IMR-90 (cell line): ENCODE measurements at regions not wholly inside any gene's neighbourhood (a gene's known extent, or its start where the extent isn't known, plus 50 kb on each side); places are given as distances from the start of the nearest gene placed in this dataset.

ENCODE experiments used
- ATAC-seq: fragments of 200-7000 bp; cut with Tn5 transposase; 2 replicates; pipeline ENCODE4 v1.9.1; 2020; ENCODE audit warnings: low read depth, mild to moderate bottlenecking, moderate library complexity
- BruUV-seq: library from RNA; stranded (reverse); fragments of 400-500 nt; replicated peaks from 2 replicates; lab custom pipeline; 2021; lab: Mats Ljungman, UMichigan
- CTCF ChIA-PET: fragments of 300-600 bp; formaldehyde crosslinking; extraction: SDS; loops from one replicate; lab custom pipeline; 2021; ENCODE audit warnings: antibody characterized with exemption; lab: Yijun Ruan, JAX
- POLR2A ChIA-PET: fragments of 300-600 bp; sonication (Branson Sonifier 250); formaldehyde crosslinking; loops from one replicate; lab custom pipeline; 2022; ENCODE audit warnings: antibody characterized with exemption; ENCODE audit not compliant: unreplicated experiment; lab: Charles Lee
- DNase-seq: peaks from one replicate; pipeline ENCODE4 v3.0.0; 2013
- H2AFZ ChIP-seq: replicated peaks from 2 replicates; pipeline ENCODE3; 2013; ENCODE audit warnings: low read length, mild to moderate bottlenecking; ENCODE audit not compliant: poor library complexity
- H2AK5ac ChIP-seq: 2 replicates; pipeline ENCODE4 v1.6.1; 2013; ENCODE audit warnings: low read depth, low read length, inconsistent platforms
- H2AK9ac ChIP-seq: replicated peaks from 2 replicates; pipeline ENCODE3; 2013; ENCODE audit warnings: mild to moderate bottlenecking, low read depth, low read length, moderate library complexity; ENCODE audit not compliant: poor library complexity
- H2BK120ac ChIP-seq: 2 replicates; pipeline ENCODE4 v1.6.1; 2013; ENCODE audit warnings: low read depth, low read length, inconsistent platforms
- H2BK15ac ChIP-seq: 3 replicates; pipeline ENCODE4 v1.6.1; 2013; ENCODE audit warnings: low read depth, low read length, inconsistent platforms
- H2BK20ac ChIP-seq: 2 replicates; pipeline ENCODE4 v1.6.1; 2013; ENCODE audit warnings: low read depth, mild to moderate bottlenecking, inconsistent platforms, low read length, moderate library complexity
- H2BK5ac ChIP-seq: 2 replicates; pipeline ENCODE4 v1.6.1; 2013; ENCODE audit warnings: mild to moderate bottlenecking, low read depth, low read length, inconsistent platforms; ENCODE audit not compliant: poor library complexity, severe bottlenecking
- H3K14ac ChIP-seq: replicated peaks from 2 replicates; pipeline ENCODE4 v1.6.1; 2013; ENCODE audit warnings: low read depth, low read length, inconsistent platforms
- H3K18ac ChIP-seq: 2 replicates; pipeline ENCODE4 v1.6.1; 2013; ENCODE audit warnings: low read depth, low read length, control low read depth
- H3K23ac ChIP-seq: 2 replicates; pipeline ENCODE4 v1.6.1; 2013; ENCODE audit warnings: low read depth, low read length, inconsistent platforms
- H3K27ac ChIP-seq: 2 replicates; pipeline ENCODE4 v1.5.1; 2013; ENCODE audit warnings: mild to moderate bottlenecking, control low read depth, low read length; ENCODE audit not compliant: insufficient read depth
- H3K27me3 ChIP-seq: 2 replicates; pipeline ENCODE4 v1.6.1; 2013; ENCODE audit warnings: low read length; ENCODE audit not compliant: control insufficient read depth, insufficient read depth
- H3K36me3 ChIP-seq: 2 replicates; pipeline ENCODE4 v1.6.1; 2013; ENCODE audit warnings: low read length, mixed read lengths; ENCODE audit not compliant: control insufficient read depth, insufficient read depth
- H3K4ac ChIP-seq: 2 replicates; pipeline ENCODE4 v1.6.1; 2013; ENCODE audit warnings: low read depth, low read length, inconsistent platforms
- H3K4me1 ChIP-seq: 2 replicates; pipeline ENCODE4 v1.6.1; 2013; ENCODE audit warnings: low read length, mixed read lengths; ENCODE audit not compliant: control insufficient read depth, insufficient read depth
- H3K4me2 ChIP-seq: 2 replicates; pipeline ENCODE4 v1.6.1; 2013; ENCODE audit warnings: low read depth, mild to moderate bottlenecking, control low read depth, low read length, moderate library complexity
- H3K4me3 ChIP-seq: 2 replicates; pipeline ENCODE4 v1.5.1; 2013; ENCODE audit warnings: low read depth, mild to moderate bottlenecking, control low read depth, low read length, moderate library complexity; ENCODE audit not compliant: insufficient read depth
- H3K56ac ChIP-seq: 2 replicates; pipeline ENCODE4 v1.6.1; 2013; ENCODE audit warnings: low read length, inconsistent platforms; ENCODE audit not compliant: insufficient read depth; ENCODE audit errors: extremely low read depth
- H3K79me1 ChIP-seq, 2 experiments: 2 replicates each; pipeline ENCODE4 v1.6.1; 2013; ENCODE audit warnings: low read length in 2 of 2, inconsistent platforms in 1 of 2, low read depth in 1 of 2
- H3K9ac ChIP-seq: 2 replicates; pipeline ENCODE4 v1.6.1; 2013; ENCODE audit warnings: low read depth, low read length, control low read depth
- H3K9me1 ChIP-seq: 2 replicates; pipeline ENCODE4 v1.6.1; 2013; ENCODE audit warnings: low read length, inconsistent platforms; ENCODE audit not compliant: insufficient read depth
- H3K9me3 ChIP-seq: 2 replicates; pipeline ENCODE4 v1.6.1; 2013; ENCODE audit warnings: low read length; ENCODE audit not compliant: control insufficient read depth, insufficient read depth
- H4K20me1 ChIP-seq: 2 replicates; pipeline ENCODE4 v1.6.1; 2013; ENCODE audit warnings: low read length, inconsistent platforms; ENCODE audit not compliant: insufficient read depth
- H4K5ac ChIP-seq: 2 replicates; pipeline ENCODE4 v1.6.1; 2013; ENCODE audit warnings: mild to moderate bottlenecking, low read depth, low read length, control low read depth
- H4K8ac ChIP-seq, 2 experiments: 2 replicates each; pipeline ENCODE4 v1.6.1; 2013; ENCODE audit warnings: low read depth in 2 of 2, low read length in 2 of 2, control low read depth in 1 of 2, inconsistent platforms in 1 of 2
- H4K91ac ChIP-seq: 2 replicates; pipeline ENCODE4 v1.6.1; 2013; ENCODE audit warnings: low read depth, low read length, inconsistent platforms; ENCODE audit not compliant: insufficient read depth
- BHLHE40 ChIP-seq: fragments of 150-350 bp; IDR thresholded peaks from 2 replicates; pipeline ENCODE4 v1.6.1; 2016; ENCODE audit warnings: mild to moderate bottlenecking, low read depth, low read length
- CEBPB ChIP-seq: IDR thresholded peaks from 2 replicates; pipeline ENCODE4 v1.6.1; 2012; ENCODE audit warnings: low read depth, low read length, improper control_type of control experiment
- CHD1 ChIP-seq: IDR thresholded peaks from 2 replicates; pipeline ENCODE4 v1.6.1; 2012; ENCODE audit warnings: low read depth, low read length, improper control_type of control experiment
- CTCF ChIP-seq: conservative IDR thresholded peaks from 2 replicates; pipeline ENCODE4 v1.5.1; 2012; ENCODE audit warnings: mild to moderate bottlenecking, low read depth, low read length, improper control_type of control experiment
- ELK1 ChIP-seq: fragments of 150-350 bp; IDR thresholded peaks from 2 replicates; pipeline ENCODE4 v1.6.1; 2016; ENCODE audit warnings: low read depth, mild to moderate bottlenecking, low read length, moderate library complexity, borderline replicate concordance
- FOS ChIP-seq: fragments of 150-350 bp; IDR thresholded peaks from 2 replicates; pipeline ENCODE4 v1.6.1; 2016; ENCODE audit warnings: low read depth, low read length
- MAFK ChIP-seq: IDR thresholded peaks from 2 replicates; pipeline ENCODE4 v1.6.1; 2012; ENCODE audit warnings: low read depth, low read length, improper control_type of control experiment
- MAZ ChIP-seq: IDR thresholded peaks from 2 replicates; pipeline ENCODE4 v1.6.1; 2012; ENCODE audit warnings: low read depth, mild to moderate bottlenecking, low read length, improper control_type of control experiment, moderate library complexity, borderline replicate concordance
- MXI1 ChIP-seq: IDR thresholded peaks from 2 replicates; pipeline ENCODE4 v1.6.1; 2012; ENCODE audit warnings: low read depth, mild to moderate bottlenecking, low read length, moderate library complexity, borderline replicate concordance
- NFE2L2 ChIP-seq: fragments of 150-350 bp; IDR thresholded peaks from 2 replicates; pipeline ENCODE4 v1.6.1; 2016; ENCODE audit warnings: low read depth, mild to moderate bottlenecking, low read length
- POLR2A ChIP-seq: IDR thresholded peaks from 2 replicates; pipeline ENCODE4 v1.6.1; 2012; ENCODE audit warnings: mild to moderate bottlenecking, low read depth, low read length
- RAD21 ChIP-seq: IDR thresholded peaks from 2 replicates; pipeline ENCODE4 v1.6.1; 2012; ENCODE audit warnings: low read length, improper control_type of control experiment
- RCOR1 ChIP-seq: IDR thresholded peaks from 2 replicates; pipeline ENCODE4 v1.6.1; 2012; ENCODE audit warnings: mild to moderate bottlenecking, low read length, improper control_type of control experiment; ENCODE audit not compliant: insufficient replicate concordance
- RFX5 ChIP-seq: IDR thresholded peaks from 2 replicates; pipeline ENCODE4 v1.8.0; 2012; ENCODE audit warnings: low read depth, mild to moderate bottlenecking, low read length, moderate library complexity
- SMC3 ChIP-seq: fragments of 150-350 bp; IDR thresholded peaks from 2 replicates; pipeline ENCODE4 v1.6.1; 2016; ENCODE audit warnings: low read depth, mild to moderate bottlenecking, antibody characterized with exemption, low read length, moderate library complexity
- USF2 ChIP-seq: fragments of 150-350 bp; IDR thresholded peaks from 2 replicates; pipeline ENCODE4 v1.6.1; 2017; ENCODE audit warnings: mild to moderate bottlenecking, antibody characterized with exemption, low read length, low read depth
- WGBS, 2 experiments: methylation state at CpG; one replicate each; pipeline versions ENCODE4 v1.1.5 to v1.1.7; 2013; ENCODE audit warnings: missing lambda C conversion rate in 2 of 2; ENCODE audit not compliant: insufficient read length in 1 of 2; ENCODE audit errors: extremely low coverage in 2 of 2; 5-methylcytosine and 5-hydroxymethylcytosine counted together
- dilution Hi-C: fragments of 300-500 bp; cut with HindIII; formaldehyde crosslinking; loops from one replicate; pipeline ENCODE4 v1.14.3; 2018; ENCODE audit warnings: low sequenced_read_pairs; ENCODE audit not compliant: unreplicated experiment
- in situ Hi-C: fragments of 300-500 bp; cut with MboI; formaldehyde crosslinking; loops from 3 replicates; pipeline ENCODE4 v1.14.3; 2019; ENCODE audit warnings: low sequenced_read_pairs, inconsistent platforms, mixed read lengths
- intact Hi-C: fragments of 100-400 bp; cut with micrococcal nuclease; formaldehyde crosslinking; loops from 2 replicates; pipeline ENCODE4 v1.10.0; 2022

GRCh38 chr1:59204001-59204400 lies 92.9 kb upstream of the FGGY start:
- H2BK120ac ChIP-seq: no peak overlapping the region
- no peaks in the 10 kb centered on the region for H3K9me1 ChIP-seq
- H3K9ac ChIP-seq: no peak overlapping the region
- peak overlapping the region; percentile 51; the same call in 1 of the 2 replicates for H3K4ac ChIP-seq
- DNase-seq (peak; percentile 32), ATAC-seq (peak; percentile 86)
- dilution Hi-C loops: no loop called here
- intact Hi-C loops: no loop called here
- H2BK20ac ChIP-seq: peak overlapping the region; percentile 71; the same call in 1 of the 2 replicates
- no peak overlapping the region for H2AK5ac ChIP-seq
- no CpG with 5 or more reads among the region's 1 CpG for WGBS, 2 experiments
- BruUV-seq: no TSS peak
- H3K79me1 ChIP-seq: no peaks in the 10 kb centered on the region
- H3K14ac ChIP-seq: peak overlapping the region; percentile 76; the same call in 1 of the 2 replicates
- no peak overlapping the region for H2BK15ac ChIP-seq
- peak overlapping the region; percentile 15 for H2AK9ac ChIP-seq
- CTCF ChIA-PET: no interaction called here
- H2AFZ ChIP-seq: peak overlapping the region; percentile 61
- no peaks in the 10 kb centered on the region for H3K36me3 ChIP-seq
- H3K23ac ChIP-seq: no peak overlapping the region; the same call in 1 of the 2 replicates
- no peak overlapping the region for H3K4me3 ChIP-seq
- peak overlapping the region; percentile 44; the same call in 1 of the 2 replicates for H3K18ac ChIP-seq
- TF ChIP-seq BHLHE40 (no peak), CHD1 (no peak), USF2 (no peak), MAFK (no peak), CEBPB (no peak), ELK1 (no peak), MXI1 (no peak), FOS (no peak), NFE2L2 (no peak), POLR2A (no peak), RCOR1 (no peak), RAD21 (no peak), RFX5 (no peak), CTCF (no peak), SMC3 (no peak), MAZ (no peak)
- peak overlapping the region; percentile 11; the same call in 1 of the 2 replicates for H4K91ac ChIP-seq
- H4K20me1 ChIP-seq: no peaks in the 10 kb centered on the region
- H4K5ac ChIP-seq: peak overlapping the region; percentile 32; the same call in 1 of the 2 replicates
- no peak overlapping the region for H3K56ac ChIP-seq
- H3K4me2 ChIP-seq: no peak overlapping the region
- H3K9me3 ChIP-seq: peaks cover 4% of the 10 kb centered on the region
- in situ Hi-C loops: no loop called here
- peak overlapping the region; percentile 41; the same call in 1 of the 2 replicates for H3K27ac ChIP-seq
- peak overlapping the region in 1 of 2 experiments; percentile 36; a peak in 1 of 4 replicates for H4K8ac ChIP-seq
- H3K27me3 ChIP-seq: no peaks in the 10 kb centered on the region
- H2BK5ac ChIP-seq: no peak overlapping the region
- POLR2A ChIA-PET: no interaction called here
- peaks cover 4% of the 10 kb centered on the region; the same call in 1 of the 2 replicates for H3K4me1 ChIP-seq
